Type B pancreatic cell (in vitro differentiated cells): ENCODE measurements at regions not wholly inside any gene's neighbourhood (a gene's known extent, or its start where the extent isn't known, plus 50 kb on each side); places are given as distances from the start of the nearest gene placed in this dataset.

Experiments
- DNase-seq: peaks from one replicate; pipeline ENCODE4 v3.0.0; 2021; ENCODE audit warnings: mixed read lengths; ENCODE audit not compliant: unreplicated experiment; ENCODE audit errors: extremely low spot score
- H3K27ac Mint-ChIP-seq: 2 replicates; pipeline ENCODE4 v1.8.0; 2021; ENCODE audit warnings: mild to moderate bottlenecking, mixed read lengths
- H3K27me3 Mint-ChIP-seq: 2 replicates; pipeline ENCODE4 v1.8.0; 2021; ENCODE audit warnings: mixed read lengths
- H3K36me3 Mint-ChIP-seq: 2 replicates; pipeline ENCODE4 v1.8.0; 2021; ENCODE audit warnings: mixed read lengths
- H3K4me1 Mint-ChIP-seq: one replicate; pipeline ENCODE4 v1.8.0; 2021; ENCODE audit warnings: mixed read lengths; ENCODE audit not compliant: unreplicated experiment
- H3K4me3 Mint-ChIP-seq: 2 replicates; pipeline ENCODE4 v1.8.0; 2021; ENCODE audit warnings: mild to moderate bottlenecking, mixed read lengths
- H3K9me3 Mint-ChIP-seq: 2 replicates; pipeline ENCODE4 v1.8.0; 2021; ENCODE audit warnings: mixed read lengths
- TF ChIP-seq, protein P1 (sequence below): fragments of 200-600 bp; sonication (generic); conservative IDR thresholded peaks from 2 replicates; pipeline ENCODE4 v1.5.0; 2021; ENCODE audit warnings: antibody characterized with exemption, mild to moderate bottlenecking

GRCh38 chr5:12777342-12777741 lies 873.1 kb upstream of the CTNND2 start:
- H3K9me3 Mint-ChIP-seq: no peaks in the 10 kb centered on the region
- H3K4me1 Mint-ChIP-seq: no peaks in the 10 kb centered on the region
- no peak overlapping the region for H3K4me3 Mint-ChIP-seq
- DNase-seq: no peak
- H3K27ac Mint-ChIP-seq: no peak overlapping the region
- TF ChIP-seq, protein P1, sequence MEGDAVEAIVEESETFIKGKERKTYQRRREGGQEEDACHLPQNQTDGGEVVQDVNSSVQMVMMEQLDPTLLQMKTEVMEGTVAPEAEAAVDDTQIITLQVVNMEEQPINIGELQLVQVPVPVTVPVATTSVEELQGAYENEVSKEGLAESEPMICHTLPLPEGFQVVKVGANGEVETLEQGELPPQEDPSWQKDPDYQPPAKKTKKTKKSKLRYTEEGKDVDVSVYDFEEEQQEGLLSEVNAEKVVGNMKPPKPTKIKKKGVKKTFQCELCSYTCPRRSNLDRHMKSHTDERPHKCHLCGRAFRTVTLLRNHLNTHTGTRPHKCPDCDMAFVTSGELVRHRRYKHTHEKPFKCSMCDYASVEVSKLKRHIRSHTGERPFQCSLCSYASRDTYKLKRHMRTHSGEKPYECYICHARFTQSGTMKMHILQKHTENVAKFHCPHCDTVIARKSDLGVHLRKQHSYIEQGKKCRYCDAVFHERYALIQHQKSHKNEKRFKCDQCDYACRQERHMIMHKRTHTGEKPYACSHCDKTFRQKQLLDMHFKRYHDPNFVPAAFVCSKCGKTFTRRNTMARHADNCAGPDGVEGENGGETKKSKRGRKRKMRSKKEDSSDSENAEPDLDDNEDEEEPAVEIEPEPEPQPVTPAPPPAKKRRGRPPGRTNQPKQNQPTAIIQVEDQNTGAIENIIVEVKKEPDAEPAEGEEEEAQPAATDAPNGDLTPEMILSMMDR: no peak
- H3K27me3 Mint-ChIP-seq: no peaks in the 10 kb centered on the region
- H3K36me3 Mint-ChIP-seq: no peaks in the 10 kb centered on the region

DNA sequence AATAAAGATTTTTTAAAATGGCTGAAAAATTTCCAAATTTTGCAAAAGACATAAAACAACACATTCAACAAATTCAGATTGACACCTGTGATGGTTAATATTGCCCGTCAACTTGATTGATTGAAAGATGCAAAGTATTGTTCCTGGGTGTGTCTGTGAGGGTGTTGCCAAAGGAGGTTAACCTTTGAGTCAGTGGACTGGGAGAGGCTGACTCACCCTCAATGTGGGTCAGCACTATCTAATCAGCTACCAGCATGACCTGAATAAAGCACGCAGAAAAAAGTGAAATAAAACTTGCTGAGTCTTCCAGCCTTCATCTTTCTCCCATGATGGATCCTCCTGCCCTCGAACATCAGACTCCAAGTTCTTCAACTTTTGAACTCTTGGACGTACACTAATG lies 868.0 kb upstream of the CTNND2 start:
- Mint-ChIP-seq H3K4me3 (no peak overlapping the region), H3K36me3 (no peaks in the 10 kb centered on the region), H3K9me3 (no peaks in the 10 kb centered on the region), H3K4me1 (no peaks in the 10 kb centered on the region), H3K27me3 (no peaks in the 10 kb centered on the region), H3K27ac (no peak overlapping the region)
- DNase-seq: no peak
- TF ChIP-seq, protein P1: no peak

DNA sequence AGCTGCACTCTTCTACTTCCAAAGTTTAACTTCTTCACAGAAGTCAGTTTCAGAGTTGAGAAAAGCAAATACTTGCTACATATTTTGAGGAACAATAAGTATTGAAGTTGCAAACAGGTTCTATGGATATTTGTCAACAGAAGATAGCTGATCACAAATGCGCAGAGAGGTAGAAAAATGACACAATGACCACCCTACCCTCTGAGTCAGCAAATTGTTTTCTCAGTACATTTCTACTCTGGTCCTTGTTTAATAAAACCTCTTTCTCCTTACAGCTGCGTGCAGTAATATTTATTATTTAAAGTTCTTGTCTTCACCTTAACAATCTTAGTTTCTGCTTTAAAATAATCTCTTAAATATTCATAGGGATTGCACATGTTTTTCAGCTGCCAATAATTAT lies 855.1 kb upstream of the CTNND2 start:
- Mint-ChIP-seq H3K36me3 (no peaks in the 10 kb centered on the region), H3K27ac (no peak overlapping the region), H3K4me3 (no peak overlapping the region), H3K27me3 (no peaks in the 10 kb centered on the region), H3K9me3 (no peaks in the 10 kb centered on the region), H3K4me1 (no peaks in the 10 kb centered on the region)
- TF ChIP-seq, protein P1: no peak
- DNase-seq: no peak

- Mint-ChIP-seq H3K27me3 (no peaks in the 10 kb centered on the region), H3K9me3 (no peaks in the 10 kb centered on the region), H3K27ac (no peak overlapping the region), H3K4me3 (no peak overlapping the region), H3K4me1 (no peaks in the 10 kb centered on the region), H3K36me3 (no peaks in the 10 kb centered on the region)
- TF ChIP-seq, protein P1: no peak
- DNase-seq: no peak
Measured at GRCh38 chr5:12757035-12757434, 852.8 kb upstream of the CTNND2 start.

- no peaks in the 10 kb centered on the region for H3K9me3 Mint-ChIP-seq
- H3K27ac Mint-ChIP-seq: no peak overlapping the region
- TF ChIP-seq, protein P1: no peak
- no peaks in the 10 kb centered on the region for H3K4me1 Mint-ChIP-seq
- H3K4me3 Mint-ChIP-seq: no peak overlapping the region
- no peaks in the 10 kb centered on the region for H3K36me3 Mint-ChIP-seq
- H3K27me3 Mint-ChIP-seq: no peaks in the 10 kb centered on the region
- no peak for DNase-seq
Measured at GRCh38 chr5:12745537-12745936, 841.3 kb upstream of the CTNND2 start.

GRCh38 chr5:12743582-12743981 lies 839.3 kb upstream of the CTNND2 start:
- H3K4me1 Mint-ChIP-seq: no peaks in the 10 kb centered on the region
- TF ChIP-seq, protein P1: no peak
- H3K27ac Mint-ChIP-seq: no peak overlapping the region
- DNase-seq: no peak
- H3K36me3 Mint-ChIP-seq: no peaks in the 10 kb centered on the region
- H3K27me3 Mint-ChIP-seq: no peaks in the 10 kb centered on the region
- no peak overlapping the region for H3K4me3 Mint-ChIP-seq
- no peaks in the 10 kb centered on the region for H3K9me3 Mint-ChIP-seq
